NCI-H446 (cell line): ENCODE measurements at regions not wholly inside any gene's neighbourhood (a gene's known extent, or its start where the extent isn't known, plus 50 kb on each side); places are given as distances from the start of the nearest gene placed in this dataset.
"Not testable (repeated sequence)": the region's sequence is repeated elsewhere in the genome, so short reads cannot be mapped to it uniquely, and the experiment has no call there.

ENCODE experiments used
- DNase-seq, 2 experiments: peaks; one replicate each; lab custom pipeline; 2025; lab: John Stamatoyannopoulos, UW

GRCh38 chr1:229920683-229921082 lies 146.4 kb upstream of the GALNT2 start:
- DNase-seq: no peak

- no peak for DNase-seq
These were observed 144.8 kb upstream of the GALNT2 start for GRCh38 chr1:229922249-229922648.

- DNase-seq: no peak
These were observed 142.4 kb upstream of the GALNT2 start for GRCh38 chr1:229924639-229925038.

- no peak for DNase-seq
These were observed 138.3 kb upstream of the GALNT2 start for GRCh38 chr1:229928767-229929166.

GRCh38 chr1:229931751-229932150 lies 135.3 kb upstream of the GALNT2 start:
- not testable (repeated sequence) for DNase-seq

GRCh38 chr1:229935157-229935556 lies 131.9 kb upstream of the GALNT2 start:
- not testable (repeated sequence) for DNase-seq

GRCh38 chr1:229938551-229938950 lies 128.5 kb upstream of the GALNT2 start:
- DNase-seq: no peak

- DNase-seq: no peak
These were observed 126.4 kb upstream of the GALNT2 start for GRCh38 chr1:229940684-229941083.

- no peak for DNase-seq
These were observed 125.9 kb upstream of the GALNT2 start for GRCh38 chr1:229941160-229941559.

- no peak for DNase-seq
These were observed 125.2 kb upstream of the GALNT2 start for GRCh38 chr1:229941831-229942230.

GRCh38 chr1:229942501-229942900 lies 124.5 kb upstream of the GALNT2 start:
- DNase-seq: no peak

- no peak for DNase-seq
These were observed 123.8 kb upstream of the GALNT2 start for GRCh38 chr1:229943148-229943714.

GRCh38 chr1:229943988-229944743 lies 122.9 kb upstream of the GALNT2 start:
- DNase-seq: no peak

- DNase-seq: no peak
These were observed 121.2 kb upstream of the GALNT2 start for GRCh38 chr1:229945795-229946194.

- no peak for DNase-seq
These were observed 119.1 kb upstream of the GALNT2 start for GRCh38 chr1:229947968-229948367.

GRCh38 chr1:229948438-229948837 lies 118.6 kb upstream of the GALNT2 start:
- DNase-seq: no peak

GRCh38 chr1:229949500-229949899 lies 117.5 kb upstream of the GALNT2 start:
- no peak for DNase-seq

- no peak for DNase-seq
These were observed 117.0 kb upstream of the GALNT2 start for GRCh38 chr1:229950020-229950419.

GRCh38 chr1:229950908-229951307 lies 116.1 kb upstream of the GALNT2 start:
- DNase-seq: no peak

- DNase-seq: no peak
These were observed 115.0 kb upstream of the GALNT2 start for GRCh38 chr1:229951856-229952534.

- DNase-seq: no peak
These were observed 114.1 kb upstream of the GALNT2 start for GRCh38 chr1:229952670-229953520.

GRCh38 chr1:229953736-229954326 lies 113.2 kb upstream of the GALNT2 start:
- DNase-seq: no peak
